ENCODE measurements at regions not wholly inside any gene's neighbourhood (a gene's known extent, or its start where the extent isn't known, plus 50 kb on each side); places are given as distances from the start of the nearest gene placed in this dataset.
A peak's percentile ranks its signal among the peaks of the same experiment; 100 is the strongest.

DNA sequence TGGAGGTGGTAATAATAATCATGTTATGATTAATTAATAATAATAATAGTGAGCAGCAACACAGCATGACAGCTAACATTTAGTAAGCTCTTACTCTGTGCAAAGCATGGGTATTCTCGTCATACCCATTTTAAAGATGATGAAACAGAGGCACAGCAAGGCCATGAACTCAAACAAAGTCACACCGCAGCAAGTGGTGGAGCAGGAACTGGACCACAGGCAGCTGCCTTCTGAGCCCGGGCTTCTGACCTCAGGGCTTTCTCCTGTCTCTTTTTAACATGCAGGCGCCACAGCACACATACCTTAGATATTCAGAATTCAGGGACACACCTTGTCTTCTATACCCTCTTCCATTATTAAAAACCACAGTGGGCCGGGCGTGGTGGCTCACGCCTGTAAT is 50.7 kb upstream of the SPATA12 start:
- H3K4me3 ChIP-seq (replicated peaks; ENCODE audit: low read depth, low read length): no peak overlapping the region
- DNase-seq (ENCODE audit: extremely low read depth, low read depth): no peak
- TF ChIP-seq, protein P1, sequence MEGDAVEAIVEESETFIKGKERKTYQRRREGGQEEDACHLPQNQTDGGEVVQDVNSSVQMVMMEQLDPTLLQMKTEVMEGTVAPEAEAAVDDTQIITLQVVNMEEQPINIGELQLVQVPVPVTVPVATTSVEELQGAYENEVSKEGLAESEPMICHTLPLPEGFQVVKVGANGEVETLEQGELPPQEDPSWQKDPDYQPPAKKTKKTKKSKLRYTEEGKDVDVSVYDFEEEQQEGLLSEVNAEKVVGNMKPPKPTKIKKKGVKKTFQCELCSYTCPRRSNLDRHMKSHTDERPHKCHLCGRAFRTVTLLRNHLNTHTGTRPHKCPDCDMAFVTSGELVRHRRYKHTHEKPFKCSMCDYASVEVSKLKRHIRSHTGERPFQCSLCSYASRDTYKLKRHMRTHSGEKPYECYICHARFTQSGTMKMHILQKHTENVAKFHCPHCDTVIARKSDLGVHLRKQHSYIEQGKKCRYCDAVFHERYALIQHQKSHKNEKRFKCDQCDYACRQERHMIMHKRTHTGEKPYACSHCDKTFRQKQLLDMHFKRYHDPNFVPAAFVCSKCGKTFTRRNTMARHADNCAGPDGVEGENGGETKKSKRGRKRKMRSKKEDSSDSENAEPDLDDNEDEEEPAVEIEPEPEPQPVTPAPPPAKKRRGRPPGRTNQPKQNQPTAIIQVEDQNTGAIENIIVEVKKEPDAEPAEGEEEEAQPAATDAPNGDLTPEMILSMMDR (IDR thresholded peaks at IDR 0.05; ENCODE audit: low read depth, low read length, missing control alignments): no peak

DNA sequence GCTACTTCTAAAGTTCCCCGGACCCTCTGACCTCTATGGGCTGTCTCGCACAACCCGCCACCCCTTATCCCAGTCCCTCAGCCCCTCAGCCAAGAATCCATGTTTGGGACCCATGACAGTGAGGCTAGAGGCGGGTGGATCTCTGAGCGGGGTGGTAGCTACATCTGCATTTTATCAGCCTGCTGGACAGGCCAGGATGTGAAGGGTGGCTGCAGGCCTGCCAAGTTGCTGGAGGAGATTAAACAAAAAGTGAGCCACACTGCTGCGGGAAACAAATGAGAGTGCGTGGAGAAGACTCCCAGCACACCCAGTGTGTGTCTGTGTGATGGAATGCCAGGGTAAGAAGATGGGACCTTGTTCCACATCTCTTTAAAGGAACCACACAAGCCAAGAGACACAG is 51.1 kb upstream of the SPATA12 start:
- no peak for DNase-seq (ENCODE audit: extremely low read depth, low read depth)
- TF ChIP-seq, protein P1 (IDR thresholded peaks at IDR 0.05; ENCODE audit: low read depth, low read length, missing control alignments): no peak
- no peak overlapping the region for H3K4me3 ChIP-seq (replicated peaks; ENCODE audit: low read depth, low read length)

DNA sequence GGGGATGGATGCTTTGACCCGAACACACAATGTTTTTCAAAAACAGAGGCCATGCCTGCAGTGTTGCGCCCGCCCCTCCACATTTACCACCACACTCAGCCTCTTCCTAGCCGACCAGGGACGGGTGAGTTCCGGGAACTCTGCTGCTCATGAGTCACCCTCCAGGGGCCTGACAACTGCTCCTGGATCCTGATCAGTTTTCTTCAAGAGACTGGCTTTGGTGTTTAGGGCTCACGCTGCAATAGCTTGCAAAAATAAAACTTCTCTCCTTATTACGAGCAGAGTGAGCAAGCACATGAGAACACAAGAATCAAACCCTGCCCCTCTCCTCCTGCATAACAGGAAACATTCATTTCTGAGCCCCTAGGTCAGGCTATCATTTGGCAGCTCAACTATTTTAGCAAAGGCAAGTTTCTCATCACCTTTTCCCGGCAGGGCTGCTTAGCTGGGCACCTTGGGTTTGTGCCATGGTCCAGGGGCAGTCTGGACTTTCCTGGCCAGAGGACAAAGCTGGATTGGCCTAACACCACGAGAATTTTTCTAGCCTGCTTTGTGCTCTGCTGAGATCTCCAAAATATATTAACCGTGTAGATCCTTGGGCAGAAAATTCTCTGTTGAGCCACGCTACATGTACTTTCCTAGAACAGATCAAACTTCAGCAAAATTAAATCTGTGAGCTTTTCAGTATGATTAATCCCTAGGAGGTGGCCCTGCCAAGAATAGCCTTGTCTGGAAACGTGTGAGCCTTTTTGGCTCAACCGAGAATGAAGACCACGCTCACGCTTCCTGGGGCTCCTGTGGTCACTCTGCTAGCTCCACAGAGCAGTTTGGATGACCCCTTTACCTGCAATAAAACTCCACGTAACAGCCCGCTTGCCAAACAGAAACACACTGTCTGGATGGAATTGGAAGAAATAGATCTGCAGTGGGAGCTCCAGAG is 52.7 kb upstream of the SPATA12 start:
- TF ChIP-seq, protein P1 (IDR thresholded peaks at IDR 0.05; ENCODE audit: low read depth, low read length, missing control alignments): no peak
- peak; percentile 65 for DNase-seq (ENCODE audit: extremely low read depth, low read depth)
- no peak overlapping the region for H3K4me3 ChIP-seq (replicated peaks; ENCODE audit: low read depth, low read length)

DNA sequence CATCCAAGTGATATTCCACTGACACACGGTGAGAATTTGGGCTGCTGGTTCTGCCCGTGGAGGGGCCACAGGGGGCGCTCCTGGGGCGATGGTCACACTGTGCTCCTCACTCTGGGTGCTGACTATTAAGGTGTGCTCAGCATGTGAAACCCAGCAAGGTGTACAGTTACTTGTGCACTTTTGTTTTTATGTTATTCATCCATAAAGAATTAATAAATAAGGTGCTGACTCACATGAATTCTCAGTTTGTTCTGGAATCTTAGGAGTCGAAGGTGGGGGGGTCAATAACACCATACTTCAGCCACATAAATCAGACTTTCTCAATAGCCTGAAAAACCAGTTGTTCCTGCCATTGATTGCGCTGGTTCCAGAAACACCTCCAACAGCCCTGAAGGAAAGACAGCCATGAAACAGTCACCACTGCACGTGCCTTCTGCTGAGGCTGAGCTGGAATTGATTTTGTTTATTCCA is 53.5 kb upstream of the SPATA12 start:
- H3K4me3 ChIP-seq (replicated peaks; ENCODE audit: low read depth, low read length): no peak overlapping the region
- DNase-seq (ENCODE audit: extremely low read depth, low read depth): no peak
- TF ChIP-seq, protein P1 (IDR thresholded peaks at IDR 0.05; ENCODE audit: low read depth, low read length, missing control alignments): peak; percentile 43

DNA sequence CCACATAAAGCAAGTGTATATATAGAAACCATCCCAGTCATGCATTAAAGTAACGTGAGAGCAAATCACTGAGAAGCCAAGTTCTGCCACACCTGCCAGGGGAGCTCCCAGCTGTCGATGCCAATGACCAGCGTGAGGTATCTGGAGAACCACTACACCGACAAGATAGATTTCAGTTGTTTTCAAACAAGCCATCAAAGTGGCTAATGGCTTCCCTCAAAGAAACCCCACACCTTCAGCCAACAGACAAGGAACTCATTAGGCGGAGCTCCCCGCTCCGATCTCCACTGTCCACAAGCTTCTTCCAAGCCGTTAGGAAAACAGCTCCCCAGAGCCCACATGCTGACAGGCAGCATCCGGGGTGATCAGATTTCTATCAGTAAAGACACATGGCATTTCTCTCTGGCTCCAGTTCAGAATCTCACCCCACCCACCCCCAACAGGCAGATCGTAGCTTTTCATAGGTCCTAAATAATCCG is 54.2 kb upstream of the SPATA12 start:
- H3K4me3 ChIP-seq (replicated peaks; ENCODE audit: low read depth, low read length): no peak overlapping the region
- TF ChIP-seq, protein P1 (IDR thresholded peaks at IDR 0.05; ENCODE audit: low read depth, low read length, missing control alignments): no peak
- DNase-seq (ENCODE audit: extremely low read depth, low read depth): no peak

DNA sequence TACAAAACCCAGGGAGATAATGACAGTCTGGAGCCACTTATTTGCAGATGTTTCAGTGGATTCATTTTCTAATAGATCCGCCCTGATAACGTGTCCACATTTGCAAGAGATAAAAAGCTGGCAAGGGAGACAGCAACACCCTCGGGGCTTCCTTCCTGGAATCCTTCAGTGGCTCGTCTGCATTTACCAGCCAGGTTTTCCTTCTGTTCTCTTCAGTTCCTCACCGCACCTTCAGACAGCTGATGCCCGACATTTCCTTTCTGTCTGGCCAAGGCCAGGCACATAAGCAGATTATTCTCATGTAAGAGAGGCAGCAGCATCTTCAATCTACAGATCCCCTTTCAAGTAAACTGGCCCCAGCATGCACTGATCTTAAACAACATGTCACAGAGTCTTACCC is 56.2 kb upstream of the SPATA12 start:
- no peak for DNase-seq (ENCODE audit: extremely low read depth, low read depth)
- TF ChIP-seq, protein P1 (IDR thresholded peaks at IDR 0.05; ENCODE audit: low read depth, low read length, missing control alignments): no peak
- no peak overlapping the region for H3K4me3 ChIP-seq (replicated peaks; ENCODE audit: low read depth, low read length)
